PC-3 (cell line): ENCODE measurements at regions not wholly inside any gene's neighbourhood (a gene's known extent, or its start where the extent isn't known, plus 50 kb on each side); places are given as distances from the start of the nearest gene placed in this dataset.

Experiments used
- EZH2 ChIP-seq: fragments of 300-600 bp; sonication (generic); IDR thresholded peaks from one replicate; pipeline ENCODE4 v1.6.1; 2017; ENCODE audit warnings: antibody characterized with exemption, mild to moderate bottlenecking, low read length; ENCODE audit not compliant: unreplicated experiment
- TF ChIP-seq, protein P1 (sequence below): fragments of 300-600 bp; sonication (generic); conservative IDR thresholded peaks from 2 replicates; pipeline ENCODE4 v1.5.1; 2017; ENCODE audit warnings: antibody characterized with exemption, low read depth, mild to moderate bottlenecking, low read length

DNA sequence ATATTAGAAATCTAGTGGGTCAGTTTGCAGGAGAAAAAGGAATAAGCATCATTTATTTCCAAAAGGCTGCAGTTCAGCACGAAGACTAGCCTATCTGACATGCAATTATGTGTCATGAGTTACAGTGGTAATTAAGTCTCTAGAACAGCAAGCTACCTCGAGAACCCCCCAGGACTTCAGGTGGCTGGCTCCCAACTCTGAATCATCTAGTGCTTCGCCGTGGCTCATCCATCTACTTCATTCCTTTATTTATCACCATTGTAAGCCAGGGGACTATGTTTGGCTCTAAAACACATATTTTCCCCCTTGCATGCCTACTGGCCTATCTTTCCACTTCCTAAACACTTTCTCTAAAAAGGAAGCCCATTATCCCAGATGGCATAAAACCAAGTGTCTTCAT is 121.6 kb downstream of the TXNL1 start:
- TF ChIP-seq, protein P1, sequence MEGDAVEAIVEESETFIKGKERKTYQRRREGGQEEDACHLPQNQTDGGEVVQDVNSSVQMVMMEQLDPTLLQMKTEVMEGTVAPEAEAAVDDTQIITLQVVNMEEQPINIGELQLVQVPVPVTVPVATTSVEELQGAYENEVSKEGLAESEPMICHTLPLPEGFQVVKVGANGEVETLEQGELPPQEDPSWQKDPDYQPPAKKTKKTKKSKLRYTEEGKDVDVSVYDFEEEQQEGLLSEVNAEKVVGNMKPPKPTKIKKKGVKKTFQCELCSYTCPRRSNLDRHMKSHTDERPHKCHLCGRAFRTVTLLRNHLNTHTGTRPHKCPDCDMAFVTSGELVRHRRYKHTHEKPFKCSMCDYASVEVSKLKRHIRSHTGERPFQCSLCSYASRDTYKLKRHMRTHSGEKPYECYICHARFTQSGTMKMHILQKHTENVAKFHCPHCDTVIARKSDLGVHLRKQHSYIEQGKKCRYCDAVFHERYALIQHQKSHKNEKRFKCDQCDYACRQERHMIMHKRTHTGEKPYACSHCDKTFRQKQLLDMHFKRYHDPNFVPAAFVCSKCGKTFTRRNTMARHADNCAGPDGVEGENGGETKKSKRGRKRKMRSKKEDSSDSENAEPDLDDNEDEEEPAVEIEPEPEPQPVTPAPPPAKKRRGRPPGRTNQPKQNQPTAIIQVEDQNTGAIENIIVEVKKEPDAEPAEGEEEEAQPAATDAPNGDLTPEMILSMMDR = no peak
- TF ChIP-seq EZH2 = no peak
